ENCODE measurements at regions not wholly inside any gene's neighbourhood (a gene's known extent, or its start where the extent isn't known, plus 50 kb on each side); places are given as distances from the start of the nearest gene placed in this dataset.

GRCh38 chr13:53854321-53854720, 825.7 kb downstream of the OLFM4 start:
- Histone ChIP-seq H3K9me3 (no peaks in the 10 kb centered on the region), H3K36me3 (no peaks in the 10 kb centered on the region), H3K27me3 (no peaks in the 10 kb centered on the region), H3K4me1 (no peaks in the 10 kb centered on the region), H3K27ac (no peak overlapping the region), H3K4me3 (no peak overlapping the region)
- no peak for ATAC-seq (ENCODE audit: low FRiP score in 2 of 2)
- TF ChIP-seq POLR2AphosphoS5 (IDR thresholded peaks at IDR 0.05) (no peak), POLR2A (IDR thresholded peaks at IDR 0.05) (no peak), EP300 (IDR thresholded peaks at IDR 0.05) (no peak)
- TF ChIP-seq, protein P1, sequence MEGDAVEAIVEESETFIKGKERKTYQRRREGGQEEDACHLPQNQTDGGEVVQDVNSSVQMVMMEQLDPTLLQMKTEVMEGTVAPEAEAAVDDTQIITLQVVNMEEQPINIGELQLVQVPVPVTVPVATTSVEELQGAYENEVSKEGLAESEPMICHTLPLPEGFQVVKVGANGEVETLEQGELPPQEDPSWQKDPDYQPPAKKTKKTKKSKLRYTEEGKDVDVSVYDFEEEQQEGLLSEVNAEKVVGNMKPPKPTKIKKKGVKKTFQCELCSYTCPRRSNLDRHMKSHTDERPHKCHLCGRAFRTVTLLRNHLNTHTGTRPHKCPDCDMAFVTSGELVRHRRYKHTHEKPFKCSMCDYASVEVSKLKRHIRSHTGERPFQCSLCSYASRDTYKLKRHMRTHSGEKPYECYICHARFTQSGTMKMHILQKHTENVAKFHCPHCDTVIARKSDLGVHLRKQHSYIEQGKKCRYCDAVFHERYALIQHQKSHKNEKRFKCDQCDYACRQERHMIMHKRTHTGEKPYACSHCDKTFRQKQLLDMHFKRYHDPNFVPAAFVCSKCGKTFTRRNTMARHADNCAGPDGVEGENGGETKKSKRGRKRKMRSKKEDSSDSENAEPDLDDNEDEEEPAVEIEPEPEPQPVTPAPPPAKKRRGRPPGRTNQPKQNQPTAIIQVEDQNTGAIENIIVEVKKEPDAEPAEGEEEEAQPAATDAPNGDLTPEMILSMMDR (IDR thresholded peaks at IDR 0.05) = no peak
- WGBS, 2 donors = 92 to 96% methylated on average over 4 of the region's 4 CpGs
- no peak for DNase-seq

- 64 to 66% methylated on average over 2 of the region's 2 CpGs for WGBS, 2 donors
- ATAC-seq (ENCODE audit: low FRiP score in 2 of 2) (no peak), DNase-seq (no peak)
These were observed 828.1 kb downstream of the OLFM4 start for GRCh38 chr13:53856573-53857195.

GRCh38 chr13:53863520-53863919, 834.9 kb downstream of the OLFM4 start:
- WGBS, 2 donors = 76 to 89% methylated on average over 1 of the region's 1 CpG
- no peak for TF ChIP-seq POLR2AphosphoS5 (IDR thresholded peaks at IDR 0.05)
- TF ChIP-seq, protein P1 (IDR thresholded peaks at IDR 0.05) = no peak
- TF ChIP-seq POLR2A (IDR thresholded peaks at IDR 0.05) = no peak
- TF ChIP-seq EP300 (IDR thresholded peaks at IDR 0.05) = no peak

More at GRCh38 chr13:53856573-53857195, 828.1 kb downstream of the OLFM4 start:
- no peak overlapping the region for H3K27ac ChIP-seq
- H3K27me3 ChIP-seq = no peaks in the 10 kb centered on the region
- H3K36me3 ChIP-seq = no peaks in the 10 kb centered on the region
- TF ChIP-seq, protein P1 (IDR thresholded peaks at IDR 0.05) = no peak
- TF ChIP-seq EP300 (IDR thresholded peaks at IDR 0.05) (no peak), POLR2A (IDR thresholded peaks at IDR 0.05) (no peak), POLR2AphosphoS5 (IDR thresholded peaks at IDR 0.05) (no peak)
- H3K4me1 ChIP-seq = no peaks in the 10 kb centered on the region
- no peak overlapping the region for H3K4me3 ChIP-seq
- no peaks in the 10 kb centered on the region for H3K9me3 ChIP-seq

GRCh38 chr13:53873558-53873957, 844.9 kb downstream of the OLFM4 start:
- 85 to 90% methylated on average over 15 of the region's 15 CpGs for WGBS, 2 donors

More at GRCh38 chr13:53863520-53863919, 834.9 kb downstream of the OLFM4 start:
- H3K4me1 ChIP-seq = no peaks in the 10 kb centered on the region
- H3K27ac ChIP-seq = no peak overlapping the region
- no peaks in the 10 kb centered on the region for H3K9me3 ChIP-seq
- H3K36me3 ChIP-seq = no peaks in the 10 kb centered on the region
- H3K4me3 ChIP-seq = no peak overlapping the region
- H3K27me3 ChIP-seq = no peaks in the 10 kb centered on the region
- ATAC-seq (ENCODE audit: low FRiP score in 2 of 2) (no peak), DNase-seq (no peak)

More at GRCh38 chr13:53873558-53873957, 844.9 kb downstream of the OLFM4 start:
- Histone ChIP-seq H3K36me3 (no peaks in the 10 kb centered on the region), H3K27me3 (no peaks in the 10 kb centered on the region), H3K27ac (no peak overlapping the region), H3K9me3 (no peaks in the 10 kb centered on the region), H3K4me1 (no peaks in the 10 kb centered on the region), H3K4me3 (no peak overlapping the region)
- ATAC-seq (ENCODE audit: low FRiP score in 2 of 2) (no peak), DNase-seq (no peak)
- TF ChIP-seq POLR2A (IDR thresholded peaks at IDR 0.05) (no peak), POLR2AphosphoS5 (IDR thresholded peaks at IDR 0.05) (no peak), EP300 (IDR thresholded peaks at IDR 0.05) (no peak)
- TF ChIP-seq, protein P1 (IDR thresholded peaks at IDR 0.05) = no peak

All from upper lobe of left lung (tissue), 6 donors.